OCI-LY7 (cell line): ENCODE measurements at regions not wholly inside any gene's neighbourhood (a gene's known extent, or its start where the extent isn't known, plus 50 kb on each side); places are given as distances from the start of the nearest gene placed in this dataset.

Experiments used
- BruUV-seq: library from RNA; stranded (reverse); fragments of 400-500 nt; replicated peaks from 2 replicates; lab custom pipeline; 2021; lab: Mats Ljungman, UMichigan
- CTCF ChIA-PET: fragments of 300-600 bp; sonication (Branson Sonifier 250); formaldehyde crosslinking; loops from one replicate; lab custom pipeline; 2022; ENCODE audit warnings: antibody characterized with exemption; ENCODE audit not compliant: unreplicated experiment; lab: Charles Lee
- POLR2A ChIA-PET: fragments of 300-600 bp; sonication (Branson Sonifier 250); formaldehyde crosslinking; loops from one replicate; lab custom pipeline; 2022; ENCODE audit warnings: antibody characterized with exemption; lab: Charles Lee
- DNase-seq: peaks from one replicate; pipeline ENCODE4 v3.0.0-alpha.2; 2015; ENCODE audit warnings: low spot score
- H2AFZ ChIP-seq: fragments of 200-600 bp; sonication (generic), shearing (Covaris generic); 2 replicates; pipeline ENCODE4 v1.6.1; 2014; ENCODE audit warnings: mild to moderate bottlenecking, antibody characterized with exemption, low read length, moderate library complexity
- H3K27ac ChIP-seq: fragments of 200-600 bp; sonication (generic); 2 replicates; pipeline ENCODE4 v1.5.1; 2014; ENCODE audit warnings: mixed run types, low read depth, mild to moderate bottlenecking, moderate library complexity, low read length, inconsistent platforms; ENCODE audit not compliant: poor library complexity, severe bottlenecking
- H3K36me3 ChIP-seq: fragments of 200-600 bp; sonication (generic); 2 replicates; pipeline ENCODE4 v1.6.1; 2014; ENCODE audit warnings: mild to moderate bottlenecking, antibody characterized with exemption, low read length, moderate library complexity, mixed read lengths; ENCODE audit not compliant: insufficient read depth
- H3K4me1 ChIP-seq: fragments of 200-600 bp; sonication (generic); 2 replicates; pipeline ENCODE4 v1.5.1; 2014; ENCODE audit warnings: mild to moderate bottlenecking, low read length; ENCODE audit not compliant: insufficient read depth, poor library complexity, severe bottlenecking
- H3K4me2 ChIP-seq: fragments of 200-600 bp; sonication (generic); 2 replicates; pipeline ENCODE4 v1.6.1; 2014; ENCODE audit warnings: mild to moderate bottlenecking, low read length
- H3K4me3 ChIP-seq: fragments of 200-600 bp; sonication (generic); 2 replicates; pipeline ENCODE4 v1.5.1; 2014; ENCODE audit warnings: mild to moderate bottlenecking, low read depth, low read length; ENCODE audit not compliant: poor library complexity, severe bottlenecking
- H3K79me2 ChIP-seq: fragments of 200-600 bp; sonication (generic); 2 replicates; pipeline ENCODE4 v1.6.1; 2016; ENCODE audit warnings: low read depth, mild to moderate bottlenecking, low read length, moderate library complexity, mixed read lengths; ENCODE audit not compliant: insufficient read depth
- H3K9me2 ChIP-seq: fragments of 200-600 bp; sonication (generic); 2 replicates; pipeline ENCODE4 v1.6.1; 2016; ENCODE audit warnings: mild to moderate bottlenecking, low read length, mixed read lengths; ENCODE audit not compliant: insufficient read depth
- H3K9me3 ChIP-seq: fragments of 200-600 bp; sonication (generic); 2 replicates; pipeline ENCODE4 v1.6.1; 2014; ENCODE audit warnings: mild to moderate bottlenecking, mixed run types, low read length, mixed read lengths
- H4K20me1 ChIP-seq: fragments of 200-600 bp; sonication (generic); 2 replicates; pipeline ENCODE4 v1.6.1; 2014; ENCODE audit warnings: mild to moderate bottlenecking, antibody characterized with exemption, low read length, moderate library complexity, mixed read lengths; ENCODE audit not compliant: insufficient read depth
- EZH2phosphoT487 ChIP-seq: fragments of 200-600 bp; sonication (generic); IDR thresholded peaks from 2 replicates; pipeline ENCODE4 v1.6.1; 2018; ENCODE audit warnings: low read depth, borderline replicate concordance, mild to moderate bottlenecking, mixed run types, antibody characterized with exemption, low read length, moderate library complexity, mixed read lengths
- intact Hi-C: fragments of 100-400 bp; cut with micrococcal nuclease; formaldehyde crosslinking; loops from one replicate; pipeline ENCODE4 v1.10.0; 2022; ENCODE audit not compliant: unreplicated experiment
- TF ChIP-seq, protein P1 (sequence below): fragments of 200-600 bp; sonication (generic); conservative IDR thresholded peaks from 2 replicates; pipeline ENCODE4 v1.5.1; 2014; ENCODE audit warnings: mild to moderate bottlenecking, antibody characterized with exemption, low read length, moderate library complexity, mixed read lengths

GRCh38 chr4:53832549-53832948, 231.9 kb downstream of the CHIC2 start:
- no peak overlapping the region for H3K4me2 ChIP-seq
- ChIA-PET CTCF (interaction anchor here (0.5 kb wide), 1 partner anchor 1479 kb away, joined by 3 read pairs; no protein-coding TSS in a partner anchor), POLR2A (no interaction called here)
- no peaks in the 10 kb centered on the region for H3K36me3 ChIP-seq
- H3K79me2 ChIP-seq: no peaks in the 10 kb centered on the region
- no peak overlapping the region for H3K27ac ChIP-seq
- peaks cover 24% of the 10 kb centered on the region for H3K9me3 ChIP-seq
- no peak overlapping the region for H3K4me3 ChIP-seq
- no peak for TF ChIP-seq EZH2phosphoT487
- TF ChIP-seq, protein P1, sequence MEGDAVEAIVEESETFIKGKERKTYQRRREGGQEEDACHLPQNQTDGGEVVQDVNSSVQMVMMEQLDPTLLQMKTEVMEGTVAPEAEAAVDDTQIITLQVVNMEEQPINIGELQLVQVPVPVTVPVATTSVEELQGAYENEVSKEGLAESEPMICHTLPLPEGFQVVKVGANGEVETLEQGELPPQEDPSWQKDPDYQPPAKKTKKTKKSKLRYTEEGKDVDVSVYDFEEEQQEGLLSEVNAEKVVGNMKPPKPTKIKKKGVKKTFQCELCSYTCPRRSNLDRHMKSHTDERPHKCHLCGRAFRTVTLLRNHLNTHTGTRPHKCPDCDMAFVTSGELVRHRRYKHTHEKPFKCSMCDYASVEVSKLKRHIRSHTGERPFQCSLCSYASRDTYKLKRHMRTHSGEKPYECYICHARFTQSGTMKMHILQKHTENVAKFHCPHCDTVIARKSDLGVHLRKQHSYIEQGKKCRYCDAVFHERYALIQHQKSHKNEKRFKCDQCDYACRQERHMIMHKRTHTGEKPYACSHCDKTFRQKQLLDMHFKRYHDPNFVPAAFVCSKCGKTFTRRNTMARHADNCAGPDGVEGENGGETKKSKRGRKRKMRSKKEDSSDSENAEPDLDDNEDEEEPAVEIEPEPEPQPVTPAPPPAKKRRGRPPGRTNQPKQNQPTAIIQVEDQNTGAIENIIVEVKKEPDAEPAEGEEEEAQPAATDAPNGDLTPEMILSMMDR: no peak
- no peaks in the 10 kb centered on the region for H3K4me1 ChIP-seq
- no peaks in the 10 kb centered on the region for H3K9me2 ChIP-seq
- H2AFZ ChIP-seq: no peak overlapping the region
- DNase-seq: no peak
- H4K20me1 ChIP-seq: no peaks in the 10 kb centered on the region
- intact Hi-C loops: no loop called here
- no TSS peak for BruUV-seq

GRCh38 chr4:53830511-53830910, 233.9 kb downstream of the CHIC2 start:
- no peak for DNase-seq

DNA sequence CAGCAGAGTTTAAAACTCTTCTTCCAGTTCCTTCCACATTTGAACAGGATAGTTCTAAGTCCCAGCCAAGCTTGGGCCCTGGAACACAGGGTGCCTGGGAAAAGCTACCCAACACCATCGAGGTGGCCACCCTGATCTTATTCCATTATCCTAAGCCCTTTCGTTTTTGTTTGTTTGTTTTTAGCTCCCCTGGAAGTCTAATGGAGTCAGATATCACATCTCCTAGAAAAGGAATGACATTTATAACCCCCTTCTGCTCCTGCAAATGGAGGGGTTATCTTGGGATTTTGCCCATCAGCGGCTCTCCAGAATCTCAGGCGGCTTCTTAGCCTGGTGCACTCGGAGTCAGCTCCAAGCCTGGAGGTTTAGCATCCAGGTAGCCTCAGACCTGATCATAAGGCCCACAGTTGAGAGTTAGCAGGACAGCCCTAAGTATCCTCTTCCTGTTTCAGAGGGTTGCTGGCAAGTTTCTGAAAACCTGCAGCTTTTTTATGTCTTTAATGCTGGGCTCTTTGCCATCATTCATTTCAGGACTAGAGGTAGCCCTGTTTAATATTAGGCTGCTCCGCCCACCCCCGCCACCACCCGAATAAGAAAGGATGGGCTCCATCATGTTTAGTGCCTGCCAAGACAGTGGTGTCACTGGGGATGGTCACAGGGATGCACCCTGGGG, 230.0 kb upstream of the LNX1 start:
- intact Hi-C loops: no loop called here
- no peaks in the 10 kb centered on the region for H3K4me1 ChIP-seq
- BruUV-seq: no TSS peak
- no peak overlapping the region for H3K4me2 ChIP-seq
- no peak for TF ChIP-seq EZH2phosphoT487
- TF ChIP-seq, protein P1: no peak
- ChIA-PET POLR2A (no interaction called here), CTCF (no interaction called here)
- no peaks in the 10 kb centered on the region for H3K9me3 ChIP-seq
- no peaks in the 10 kb centered on the region for H4K20me1 ChIP-seq
- no peaks in the 10 kb centered on the region for H3K79me2 ChIP-seq
- H3K27ac ChIP-seq: no peak overlapping the region
- H3K36me3 ChIP-seq: no peaks in the 10 kb centered on the region
- H2AFZ ChIP-seq: no peak overlapping the region
- no peaks in the 10 kb centered on the region for H3K9me2 ChIP-seq
- DNase-seq: no peak
- H3K4me3 ChIP-seq: no peak overlapping the region

More at GRCh38 chr4:53830511-53830910, 233.9 kb downstream of the CHIC2 start:
- no peak overlapping the region for H2AFZ ChIP-seq
- ChIA-PET CTCF (no interaction called here), POLR2A (interaction anchor here (0.9 kb wide), 1 partner anchor 70 kb away, joined by 3 read pairs; no protein-coding TSS in a partner anchor)
- peaks cover 24% of the 10 kb centered on the region for H3K9me3 ChIP-seq
- H3K4me3 ChIP-seq: no peak overlapping the region
- no peaks in the 10 kb centered on the region for H3K79me2 ChIP-seq
- no peaks in the 10 kb centered on the region for H3K36me3 ChIP-seq
- intact Hi-C loops: no loop called here
- no peak for TF ChIP-seq EZH2phosphoT487
- TF ChIP-seq, protein P1: no peak
- no TSS peak for BruUV-seq
- no peaks in the 10 kb centered on the region for H3K4me1 ChIP-seq
- no peaks in the 10 kb centered on the region for H3K9me2 ChIP-seq
- no peak overlapping the region for H3K4me2 ChIP-seq
- no peak overlapping the region for H3K27ac ChIP-seq
- H4K20me1 ChIP-seq: no peaks in the 10 kb centered on the region
